Memory B cell (primary cell): ENCODE measurements at regions not wholly inside any gene's neighbourhood (a gene's known extent, or its start where the extent isn't known, plus 50 kb on each side); places are given as distances from the start of the nearest gene placed in this dataset.

Experiments
- ATAC-seq: fragments of 150-1000 bp; cut with Tn5 transposase; 2 replicates; pipeline ENCODE4 v1.10.0; 2021; ENCODE audit warnings: low read depth, mild to moderate bottlenecking, moderate library complexity
- DNase-seq, 2 donors: peaks; one replicate each; pipeline ENCODE4 v3.0.0; 2022; ENCODE audit warnings: low spot score in 2 of 2
- H3K27ac Mint-ChIP-seq: one replicate; pipeline ENCODE4 v1.8.0; 2022; ENCODE audit warnings: mild to moderate bottlenecking, moderate library complexity, mixed read lengths
- H3K27me3 Mint-ChIP-seq: one replicate; pipeline ENCODE4 v1.8.0; 2022; ENCODE audit warnings: mixed read lengths
- H3K36me3 Mint-ChIP-seq: one replicate; pipeline ENCODE4 v1.8.0; 2022; ENCODE audit warnings: mild to moderate bottlenecking, mixed read lengths
- H3K4me1 Mint-ChIP-seq: one replicate; pipeline ENCODE4 v1.8.0; 2022; ENCODE audit warnings: mixed read lengths
- H3K4me3 Mint-ChIP-seq: one replicate; pipeline ENCODE4 v1.8.0; 2022; ENCODE audit warnings: mild to moderate bottlenecking, moderate library complexity, mixed read lengths
- H3K9me3 Mint-ChIP-seq: one replicate; pipeline ENCODE4 v1.8.0; 2022; ENCODE audit warnings: mixed read lengths

DNA sequence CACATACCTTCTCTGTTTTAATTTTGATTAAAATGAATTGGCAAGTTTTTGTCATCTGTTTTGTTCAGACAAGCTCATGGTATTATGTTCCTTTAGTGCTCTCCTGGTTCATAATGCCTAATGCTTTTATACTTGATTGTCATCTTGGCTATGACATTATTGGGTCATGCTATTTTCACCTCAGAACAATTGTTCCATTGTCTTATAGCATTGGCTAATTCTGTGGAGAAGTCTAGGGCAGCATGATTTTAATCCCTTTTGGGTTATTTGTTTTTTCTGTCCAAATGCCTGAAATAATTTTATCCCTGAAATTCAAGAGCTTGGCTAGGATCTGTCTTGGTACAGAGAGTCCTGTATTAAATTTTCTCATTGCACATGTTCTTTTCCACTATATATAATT lies 83.8 kb upstream of the CCDC85A start:
- no peaks in the 10 kb centered on the region for H3K4me1 Mint-ChIP-seq
- H3K36me3 Mint-ChIP-seq = no peaks in the 10 kb centered on the region
- no peak overlapping the region for H3K27ac Mint-ChIP-seq
- peaks cover 2% of the 10 kb centered on the region for H3K27me3 Mint-ChIP-seq
- no peak overlapping the region for H3K4me3 Mint-ChIP-seq
- ATAC-seq (no peak), DNase-seq (no peak)
- H3K9me3 Mint-ChIP-seq = no peaks in the 10 kb centered on the region

DNA sequence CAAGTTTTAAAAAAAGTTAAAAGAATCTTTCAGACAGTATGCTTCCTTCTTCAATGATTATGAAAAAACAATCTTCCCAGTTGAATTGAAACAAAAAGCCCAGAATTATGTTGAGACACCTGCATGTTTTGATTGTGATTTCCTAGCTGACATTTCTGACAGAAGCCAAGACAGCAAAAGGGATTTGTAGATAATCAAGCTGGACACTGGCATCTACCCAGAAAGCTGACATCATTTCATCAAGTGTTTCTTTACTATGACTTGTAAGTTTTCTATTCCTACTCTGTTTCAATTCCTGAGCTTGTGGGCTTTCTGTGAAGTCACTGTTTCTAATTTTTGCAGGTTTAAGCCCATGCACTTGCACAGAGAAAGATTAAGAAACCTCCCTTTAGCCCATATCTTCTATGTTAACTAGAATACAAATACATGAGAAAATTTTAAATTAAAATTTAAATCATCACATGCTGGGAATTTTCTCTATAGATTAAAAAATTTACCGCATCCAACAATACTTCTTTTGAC lies 82.9 kb upstream of the CCDC85A start:
- DNase-seq (no peak), ATAC-seq (no peak)
- H3K4me1 Mint-ChIP-seq = no peaks in the 10 kb centered on the region
- no peaks in the 10 kb centered on the region for H3K36me3 Mint-ChIP-seq
- H3K4me3 Mint-ChIP-seq = no peak overlapping the region
- no peak overlapping the region for H3K27ac Mint-ChIP-seq
- H3K9me3 Mint-ChIP-seq = no peaks in the 10 kb centered on the region
- peaks cover 7% of the 10 kb centered on the region for H3K27me3 Mint-ChIP-seq

- H3K9me3 Mint-ChIP-seq = no peaks in the 10 kb centered on the region
- H3K27ac Mint-ChIP-seq = no peak overlapping the region
- H3K4me1 Mint-ChIP-seq = no peaks in the 10 kb centered on the region
- ATAC-seq = no peak
- no peak overlapping the region for H3K4me3 Mint-ChIP-seq
- peaks cover 7% of the 10 kb centered on the region for H3K27me3 Mint-ChIP-seq
- H3K36me3 Mint-ChIP-seq = no peaks in the 10 kb centered on the region
- DNase-seq = no peak
Observed at GRCh38 chr2:56102098-56102497, 81.7 kb upstream of the CCDC85A start.

- H3K27me3 Mint-ChIP-seq = peaks cover 7% of the 10 kb centered on the region
- H3K27ac Mint-ChIP-seq = no peak overlapping the region
- DNase-seq (no peak), ATAC-seq (no peak)
- H3K36me3 Mint-ChIP-seq = no peaks in the 10 kb centered on the region
- no peaks in the 10 kb centered on the region for H3K9me3 Mint-ChIP-seq
- no peaks in the 10 kb centered on the region for H3K4me1 Mint-ChIP-seq
- no peak overlapping the region for H3K4me3 Mint-ChIP-seq
Observed at GRCh38 chr2:56102866-56103265, 80.9 kb upstream of the CCDC85A start.

DNA sequence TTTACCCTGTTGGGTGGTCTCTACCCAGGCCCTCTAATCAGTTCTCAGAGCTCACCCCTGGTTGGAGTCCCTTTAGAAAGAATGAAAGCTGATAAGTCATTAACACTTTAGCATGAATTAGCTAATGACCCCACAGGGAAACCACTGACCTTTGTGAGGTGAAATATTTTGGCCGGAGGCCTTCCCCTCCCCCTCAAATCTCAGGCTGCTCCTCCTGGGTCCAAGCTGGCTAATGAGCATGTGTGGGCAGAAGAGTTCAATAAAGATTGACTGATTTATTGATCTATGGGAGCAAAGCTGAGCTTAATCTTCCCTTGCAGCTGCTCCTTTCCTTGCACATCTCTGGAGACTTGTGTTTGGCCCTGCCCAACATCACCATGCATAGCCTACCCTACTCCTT lies 78.8 kb upstream of the CCDC85A start:
- Mint-ChIP-seq H3K27me3 (peaks cover 7% of the 10 kb centered on the region), H3K27ac (no peak overlapping the region), H3K4me3 (no peak overlapping the region)

GRCh38 chr2:56107502-56108220 lies 76.1 kb upstream of the CCDC85A start:
- Mint-ChIP-seq H3K4me1 (no peaks in the 10 kb centered on the region), H3K27me3 (peaks cover 9% of the 10 kb centered on the region), H3K36me3 (no peaks in the 10 kb centered on the region), H3K9me3 (no peaks in the 10 kb centered on the region), H3K27ac (no peak overlapping the region), H3K4me3 (no peak overlapping the region)
- ATAC-seq = no peak
- DNase-seq = no peak

More for the DNA sequence above, 78.8 kb upstream of the CCDC85A start:
- no peaks in the 10 kb centered on the region for H3K9me3 Mint-ChIP-seq
- DNase-seq (no peak), ATAC-seq (no peak)
- H3K36me3 Mint-ChIP-seq = no peaks in the 10 kb centered on the region
- H3K4me1 Mint-ChIP-seq = no peaks in the 10 kb centered on the region

DNA sequence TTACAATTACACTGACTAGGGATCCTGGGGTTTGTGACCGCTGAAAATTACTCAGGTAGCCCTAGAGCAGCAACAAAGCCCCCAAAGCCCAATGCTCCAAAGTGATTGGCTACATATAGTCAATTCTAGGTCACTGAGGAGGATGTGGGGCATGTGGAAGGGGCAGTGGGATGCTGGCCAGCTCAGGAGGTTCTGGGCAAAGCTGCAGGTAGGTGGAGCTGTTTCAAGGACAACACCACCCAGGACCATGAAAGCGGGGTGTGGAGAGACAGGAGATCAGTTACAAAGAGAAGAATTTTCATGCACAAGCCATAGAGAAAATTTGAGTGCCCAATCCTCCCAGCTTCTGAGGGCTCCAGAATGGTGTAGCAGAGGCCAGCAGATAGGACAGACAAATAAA lies 75.0 kb upstream of the CCDC85A start:
- H3K4me1 Mint-ChIP-seq = no peaks in the 10 kb centered on the region
- ATAC-seq (no peak), DNase-seq (no peak)
- H3K27ac Mint-ChIP-seq = no peak overlapping the region
- no peaks in the 10 kb centered on the region for H3K36me3 Mint-ChIP-seq
- peaks cover 9% of the 10 kb centered on the region for H3K27me3 Mint-ChIP-seq
- no peaks in the 10 kb centered on the region for H3K9me3 Mint-ChIP-seq
- no peak overlapping the region for H3K4me3 Mint-ChIP-seq

GRCh38 chr2:56109994-56110393 lies 73.8 kb upstream of the CCDC85A start:
- no peaks in the 10 kb centered on the region for H3K36me3 Mint-ChIP-seq
- no peak overlapping the region for H3K27ac Mint-ChIP-seq
- H3K9me3 Mint-ChIP-seq = no peaks in the 10 kb centered on the region
- ATAC-seq (no peak), DNase-seq (no peak)
- no peak overlapping the region for H3K4me3 Mint-ChIP-seq
- H3K27me3 Mint-ChIP-seq = peaks cover 8% of the 10 kb centered on the region
- no peaks in the 10 kb centered on the region for H3K4me1 Mint-ChIP-seq

DNA sequence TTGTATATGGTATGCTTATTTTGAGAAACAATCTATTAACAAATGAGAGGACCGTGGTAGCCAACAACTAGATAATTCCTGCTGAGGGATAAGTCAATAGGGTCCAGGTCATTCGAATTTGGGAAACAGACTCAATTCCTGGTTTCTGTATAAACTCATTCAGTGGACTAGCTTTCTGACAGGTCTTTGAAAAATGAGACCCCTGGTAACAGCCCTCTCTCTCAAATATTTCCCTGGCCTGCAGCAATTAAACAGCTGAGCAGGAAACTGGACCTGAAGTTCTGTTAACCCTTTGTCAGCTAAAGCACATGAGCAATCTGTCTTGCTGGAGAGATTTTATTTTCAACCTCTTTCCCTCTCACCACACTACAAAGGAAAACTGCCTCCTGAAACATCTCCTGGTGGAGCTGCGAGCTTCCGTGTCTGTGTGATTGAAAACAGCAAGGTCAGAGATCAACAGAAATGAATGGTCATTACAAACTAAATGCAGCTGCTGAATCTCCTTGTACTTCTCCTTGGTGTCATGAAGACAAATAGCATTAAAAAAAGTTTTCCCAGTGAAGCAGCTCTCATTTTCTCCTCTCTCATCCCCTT lies 70.3 kb upstream of the CCDC85A start:
- no peaks in the 10 kb centered on the region for H3K9me3 Mint-ChIP-seq
- ATAC-seq (no peak), DNase-seq (no peak)
- H3K36me3 Mint-ChIP-seq = no peaks in the 10 kb centered on the region
- H3K27me3 Mint-ChIP-seq = peaks cover 3% of the 10 kb centered on the region
- no peak overlapping the region for H3K27ac Mint-ChIP-seq
- H3K4me3 Mint-ChIP-seq = no peak overlapping the region
- H3K4me1 Mint-ChIP-seq = no peaks in the 10 kb centered on the region

- Mint-ChIP-seq H3K9me3 (no peaks in the 10 kb centered on the region), H3K27me3 (peaks cover 1% of the 10 kb centered on the region), H3K4me3 (no peak overlapping the region), H3K27ac (no peak overlapping the region), H3K36me3 (no peaks in the 10 kb centered on the region), H3K4me1 (no peaks in the 10 kb centered on the region)
- no peak for DNase-seq
- ATAC-seq = no peak
Observed at GRCh38 chr2:56117764-56118163, 66.0 kb upstream of the CCDC85A start.

DNA sequence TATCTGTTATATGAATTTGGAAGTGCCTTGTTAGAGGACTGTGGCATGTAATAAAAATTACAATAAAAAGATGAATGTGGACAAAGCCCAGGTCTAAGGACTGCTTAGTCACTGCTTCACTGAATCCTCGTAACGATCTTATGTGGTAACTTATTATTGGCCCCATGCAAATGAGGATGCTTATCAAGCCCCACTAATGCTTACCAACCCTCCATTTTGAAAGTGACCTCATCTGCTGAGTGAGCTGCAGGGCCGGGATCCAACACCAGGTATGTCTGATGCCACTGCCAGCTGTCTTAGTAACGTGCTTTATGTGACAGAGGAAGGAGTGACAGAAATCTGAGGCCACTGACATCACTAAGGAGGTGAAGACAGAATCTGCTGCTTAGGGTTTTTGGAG lies 65.3 kb upstream of the CCDC85A start:
- Mint-ChIP-seq H3K27ac (no peak overlapping the region), H3K9me3 (no peaks in the 10 kb centered on the region), H3K27me3 (peaks cover 1% of the 10 kb centered on the region), H3K4me3 (no peak overlapping the region), H3K4me1 (no peaks in the 10 kb centered on the region), H3K36me3 (no peaks in the 10 kb centered on the region)
- DNase-seq (no peak), ATAC-seq (no peak)

- Mint-ChIP-seq H3K36me3 (no peaks in the 10 kb centered on the region), H3K27ac (no peak overlapping the region), H3K4me1 (no peaks in the 10 kb centered on the region), H3K27me3 (peaks cover 2% of the 10 kb centered on the region), H3K4me3 (no peak overlapping the region), H3K9me3 (no peaks in the 10 kb centered on the region)
- ATAC-seq = no peak
- DNase-seq = no peak
Observed at GRCh38 chr2:56121995-56122394, 61.8 kb upstream of the CCDC85A start.

GRCh38 chr2:56123538-56123937 lies 60.3 kb upstream of the CCDC85A start:
- Mint-ChIP-seq H3K9me3 (no peaks in the 10 kb centered on the region), H3K36me3 (no peaks in the 10 kb centered on the region), H3K27me3 (peaks cover 2% of the 10 kb centered on the region), H3K4me3 (no peak overlapping the region), H3K4me1 (no peaks in the 10 kb centered on the region), H3K27ac (no peak overlapping the region)
- DNase-seq (no peak), ATAC-seq (no peak)

GRCh38 chr2:56127010-56127409 lies 56.8 kb upstream of the CCDC85A start:
- no peak for ATAC-seq

More at GRCh38 chr2:56127010-56127409, 56.8 kb upstream of the CCDC85A start:
- Mint-ChIP-seq H3K4me1 (no peaks in the 10 kb centered on the region), H3K27me3 (peaks cover 2% of the 10 kb centered on the region), H3K4me3 (no peak overlapping the region), H3K36me3 (no peaks in the 10 kb centered on the region), H3K9me3 (no peaks in the 10 kb centered on the region), H3K27ac (no peak overlapping the region)
- DNase-seq = no peak
